T-cell (primary cell): ENCODE measurements at regions not wholly inside any gene's neighbourhood (a gene's known extent, or its start where the extent isn't known, plus 50 kb on each side); places are given as distances from the start of the nearest gene placed in this dataset.

Source experiments
- ATAC-seq, 4 experiments: fragments of 200-7000 bp in 3 of 4; fragments of 150-1000 bp in 1 of 4; cut with Tn5 transposase; replicated peaks in 1 of 4; 1 replicate in 3 of 4; 2 replicates in 1 of 4; pipeline ENCODE4 v1.10.0; 2021; ENCODE audit warnings: moderate library complexity in 3 of 4, mild to moderate bottlenecking in 2 of 4, moderate number of reproducible peaks in 1 of 4
- CTCF ChIA-PET, 2 donors: fragments of 300-600 bp; sonication (Branson Sonifier 250); formaldehyde crosslinking; loops; one replicate each; lab custom pipeline; 2022; ENCODE audit warnings: antibody characterized with exemption in 2 of 2; lab: Charles Lee
- POLR2A ChIA-PET, 2 donors: fragments of 300-600 bp; sonication (Branson Sonifier 250); formaldehyde crosslinking; loops; one replicate each; lab custom pipeline; 2022; ENCODE audit warnings: antibody characterized with exemption in 2 of 2; lab: Charles Lee
- DNase-seq, 35 experiments: peaks; one replicate each; pipeline versions ENCODE4 v3.0.0 to v3.0.0-alpha.2; 2013 to 2023
- H3K27ac ChIP-seq: one replicate; pipeline ENCODE4 v1.5.1; 2013; ENCODE audit warnings: low read length
- H3K27me3 ChIP-seq, 2 experiments: replicated peaks in 1 of 2; 1 replicate in 1 of 2; 2 replicates in 1 of 2; pipeline versions ENCODE4 v1.6.1 to v1.7.0; 2013; ENCODE audit warnings: low read length in 1 of 2, mixed read lengths in 1 of 2; ENCODE audit not compliant: control insufficient read depth in 2 of 2, insufficient read depth in 2 of 2; ENCODE audit errors: extremely low read depth in 1 of 2
- H3K36me3 ChIP-seq, 2 donors: 1 replicate in 1 of 2; 2 replicates in 1 of 2; pipeline versions ENCODE4 v1.6.1 to v1.7.0; 2013; ENCODE audit warnings: low read length in 1 of 2; ENCODE audit not compliant: control insufficient read depth in 2 of 2, insufficient read depth in 1 of 2; ENCODE audit errors: extremely low read depth in 1 of 2
- H3K4me1 ChIP-seq, 2 experiments: 1 replicate in 1 of 2; 2 replicates in 1 of 2; pipeline versions ENCODE4 v1.6.1 to v1.7.0; 2013; ENCODE audit warnings: low read length in 2 of 2, mixed read lengths in 1 of 2; ENCODE audit not compliant: insufficient read depth in 2 of 2, control insufficient read depth in 1 of 2; ENCODE audit errors: extremely low read depth in 1 of 2
- H3K4me3 ChIP-seq, 2 donors: 1 replicate in 1 of 2; 2 replicates in 1 of 2; pipeline versions ENCODE4 v1.5.1 to v1.7.0; 2013; ENCODE audit warnings: mild to moderate bottlenecking in 2 of 2, low read length in 1 of 2, moderate library complexity in 1 of 2; ENCODE audit not compliant: control insufficient read depth in 1 of 2; ENCODE audit errors: extremely low read depth in 1 of 2
- H3K9me3 ChIP-seq: 2 replicates; pipeline ENCODE4 v1.7.0; 2013
- H3K27ac Mint-ChIP-seq, 2 donors: one replicate each; pipeline ENCODE4 v1.8.0; 2020 to 2021; ENCODE audit warnings: mild to moderate bottlenecking in 2 of 2, mixed read lengths in 2 of 2
- H3K27me3 Mint-ChIP-seq, 2 donors: one replicate each; pipeline ENCODE4 v1.8.0; 2021 to 2022; ENCODE audit warnings: mixed read lengths in 2 of 2
- H3K36me3 Mint-ChIP-seq: one replicate; pipeline ENCODE4 v1.8.0; 2021; ENCODE audit warnings: mixed read lengths
- H3K4me1 Mint-ChIP-seq, 3 donors: one replicate each; pipeline ENCODE4 v1.8.0; 2020 to 2022; ENCODE audit warnings: mixed read lengths in 3 of 3, mild to moderate bottlenecking in 1 of 3
- H3K4me3 Mint-ChIP-seq, 3 donors: one replicate each; pipeline ENCODE4 v1.8.0; 2020 to 2022; ENCODE audit warnings: mild to moderate bottlenecking in 3 of 3, mixed read lengths in 3 of 3, moderate library complexity in 3 of 3
- H3K9me3 Mint-ChIP-seq, 3 donors: one replicate each; pipeline ENCODE4 v1.8.0; 2020 to 2022; ENCODE audit warnings: mixed read lengths in 3 of 3
- WGBS: methylation state at CpG from one replicate; pipeline ENCODE4 v1.1.5; 2013; ENCODE audit warnings: missing lambda C conversion rate; ENCODE audit not compliant: insufficient coverage; 5-methylcytosine and 5-hydroxymethylcytosine counted together

GRCh38 chr1:177854951-177855350 is 114.9 kb downstream of the SEC16B start:
- Mint-ChIP-seq H3K4me3 (no peak overlapping the region), H3K27ac (no peak overlapping the region), H3K4me1 (peaks cover 0 to 6% (median 2%) of the 10 kb centered on the region in 3 donors), H3K27me3 (no peaks in the 10 kb centered on the region), H3K36me3 (no peaks in the 10 kb centered on the region), H3K9me3 (peaks cover 0 to 11% (median 7%) of the 10 kb centered on the region in 3 donors)
- ChIA-PET CTCF (no interaction called here), POLR2A (no interaction called here)
- Histone ChIP-seq H3K27ac (no peak overlapping the region), H3K27me3 (no peaks in the 10 kb centered on the region), H3K4me1 (peaks cover 0 to 2% of the 10 kb centered on the region in 2 experiments), H3K4me3 (no peak overlapping the region), H3K9me3 (no peaks in the 10 kb centered on the region), H3K36me3 (no peaks in the 10 kb centered on the region)
- ATAC-seq (no peak), DNase-seq (no peak)

GRCh38 chr1:177849579-177850290 is 120.1 kb downstream of the SEC16B start:
- Histone ChIP-seq H3K9me3 (no peaks in the 10 kb centered on the region), H3K4me3 (no peak overlapping the region), H3K27me3 (no peaks in the 10 kb centered on the region), H3K36me3 (no peaks in the 10 kb centered on the region), H3K27ac (no peak overlapping the region), H3K4me1 (no peaks in the 10 kb centered on the region)
- no CpG with 5 or more reads among the region's 3 CpGs for WGBS
- ATAC-seq, result no peak
- no peaks in the 10 kb centered on the region for H3K4me1 Mint-ChIP-seq
- H3K27me3 Mint-ChIP-seq, result no peaks in the 10 kb centered on the region
- ChIA-PET CTCF (no interaction called here), POLR2A (no interaction called here)
- H3K27ac Mint-ChIP-seq, result no peak overlapping the region
- H3K9me3 Mint-ChIP-seq, result peaks cover 0 to 19% (median 15%) of the 10 kb centered on the region in 3 donors
- H3K4me3 Mint-ChIP-seq, result no peak overlapping the region
- no peak for DNase-seq
- no peaks in the 10 kb centered on the region for H3K36me3 Mint-ChIP-seq

DNA sequence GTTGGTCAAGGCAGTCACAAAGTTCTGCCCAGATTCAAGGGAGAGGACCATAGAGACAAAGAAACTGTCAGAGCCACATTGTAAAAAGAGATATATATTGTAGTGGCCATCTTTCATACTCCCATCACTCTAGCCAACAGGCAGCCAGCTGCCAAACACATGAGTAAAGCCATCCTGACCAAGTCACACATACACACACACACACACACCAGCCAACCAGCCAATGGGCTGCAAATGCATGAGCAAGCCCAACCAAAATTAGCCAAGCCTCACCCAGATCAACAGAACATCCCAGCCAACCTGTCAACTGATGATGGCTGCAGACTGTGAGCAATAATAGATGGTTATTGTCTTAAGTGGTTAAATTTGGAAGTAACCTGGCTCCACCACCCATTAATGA is 120.7 kb downstream of the SEC16B start:
- POLR2A ChIA-PET, result no interaction called here
- no peaks in the 10 kb centered on the region for H3K27me3 Mint-ChIP-seq
- ATAC-seq (no peak), DNase-seq (no peak)
- H3K36me3 Mint-ChIP-seq, result no peaks in the 10 kb centered on the region
- CTCF ChIA-PET, result no interaction called here
- H3K4me3 Mint-ChIP-seq, result no peak overlapping the region
- Histone ChIP-seq H3K36me3 (no peaks in the 10 kb centered on the region), H3K9me3 (no peaks in the 10 kb centered on the region), H3K27ac (no peak overlapping the region), H3K27me3 (no peaks in the 10 kb centered on the region), H3K4me3 (no peak overlapping the region), H3K4me1 (no peaks in the 10 kb centered on the region)
- no peak overlapping the region for H3K27ac Mint-ChIP-seq
- peaks cover 0 to 17% (median 13%) of the 10 kb centered on the region in 3 donors for H3K9me3 Mint-ChIP-seq
- H3K4me1 Mint-ChIP-seq, result no peaks in the 10 kb centered on the region

DNA sequence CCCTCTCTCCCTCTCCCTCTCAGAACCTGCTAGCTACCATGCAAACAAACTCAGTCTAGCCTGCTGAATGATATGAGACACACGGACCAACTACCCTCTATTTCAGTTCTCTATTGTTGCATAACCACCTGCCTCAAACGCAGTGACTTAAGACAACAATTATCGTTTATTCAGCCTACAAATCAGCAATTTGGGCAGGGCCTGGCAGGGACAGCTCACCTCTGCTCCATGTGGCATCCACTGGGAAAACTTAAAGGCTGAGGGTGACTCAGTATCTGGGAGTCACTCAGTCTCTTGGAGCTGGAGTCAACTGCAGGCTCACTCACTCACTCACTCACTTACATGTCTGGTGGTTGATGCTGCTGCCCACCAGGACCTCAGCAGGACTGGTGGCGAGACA is 121.3 kb downstream of the SEC16B start:
- no peaks in the 10 kb centered on the region for H3K36me3 ChIP-seq
- H3K9me3 ChIP-seq, result no peaks in the 10 kb centered on the region
- ATAC-seq (no peak), DNase-seq (no peak)
- H3K27ac Mint-ChIP-seq, result no peak overlapping the region
- H3K27me3 Mint-ChIP-seq, result no peaks in the 10 kb centered on the region
- no peak overlapping the region for H3K27ac ChIP-seq
- H3K9me3 Mint-ChIP-seq, result peaks cover 0 to 15% (median 9%) of the 10 kb centered on the region in 3 donors
- ChIA-PET POLR2A (no interaction called here), CTCF (no interaction called here)
- H3K4me3 Mint-ChIP-seq, result no peak overlapping the region
- H3K36me3 Mint-ChIP-seq, result no peaks in the 10 kb centered on the region
- H3K4me1 ChIP-seq, result no peaks in the 10 kb centered on the region
- 50% methylated on average over 4 of the region's 4 CpGs for WGBS
- no peaks in the 10 kb centered on the region for H3K4me1 Mint-ChIP-seq
- H3K4me3 ChIP-seq, result no peak overlapping the region
- H3K27me3 ChIP-seq, result no peaks in the 10 kb centered on the region

- Histone ChIP-seq H3K27ac (no peak overlapping the region), H3K36me3 (no peaks in the 10 kb centered on the region), H3K4me1 (no peaks in the 10 kb centered on the region), H3K9me3 (no peaks in the 10 kb centered on the region), H3K4me3 (no peak overlapping the region), H3K27me3 (no peaks in the 10 kb centered on the region)
- DNase-seq (no peak), ATAC-seq (no peak)
- Mint-ChIP-seq H3K4me1 (no peaks in the 10 kb centered on the region), H3K9me3 (peaks cover 0 to 13% (median 9%) of the 10 kb centered on the region in 3 donors), H3K4me3 (no peak overlapping the region), H3K27ac (no peak overlapping the region), H3K36me3 (no peaks in the 10 kb centered on the region), H3K27me3 (no peaks in the 10 kb centered on the region)
- no CpG with 5 or more reads among the region's 5 CpGs for WGBS
- CTCF ChIA-PET, result no interaction called here
- POLR2A ChIA-PET, result no interaction called here
Observed at GRCh38 chr1:177847843-177848242, 122.0 kb downstream of the SEC16B start.

GRCh38 chr1:177838907-177839485 is 130.9 kb downstream of the SEC16B start:
- Mint-ChIP-seq H3K27me3 (no peaks in the 10 kb centered on the region), H3K4me1 (no peaks in the 10 kb centered on the region), H3K27ac (no peak overlapping the region), H3K4me3 (no peak overlapping the region), H3K9me3 (peaks cover 8 to 19% (median 11%) of the 10 kb centered on the region in 3 donors), H3K36me3 (no peaks in the 10 kb centered on the region)
- no peaks in the 10 kb centered on the region for H3K9me3 ChIP-seq
- H3K4me3 ChIP-seq, result no peak overlapping the region
- DNase-seq (no peak), ATAC-seq (no peak)
- H3K4me1 ChIP-seq, result no peaks in the 10 kb centered on the region
- WGBS, result 65% methylated on average over 4 of the region's 8 CpGs
- no peaks in the 10 kb centered on the region for H3K27me3 ChIP-seq
- H3K36me3 ChIP-seq, result no peaks in the 10 kb centered on the region
- CTCF ChIA-PET, result no interaction called here
- POLR2A ChIA-PET, result no interaction called here
- H3K27ac ChIP-seq, result no peak overlapping the region
